Ishikawa (cell line): ENCODE measurements at regions not wholly inside any gene's neighbourhood (a gene's known extent, or its start where the extent isn't known, plus 50 kb on each side); places are given as distances from the start of the nearest gene placed in this dataset.

Source experiments
- CEBPB ChIP-seq: IDR thresholded peaks from 2 replicates; pipeline ENCODE4 v1.6.1; 2012
- CREB1 ChIP-seq: IDR thresholded peaks from 2 replicates; pipeline ENCODE4 v1.6.1; 2012; ENCODE audit warnings: low read depth
- EGR1 ChIP-seq: IDR thresholded peaks from 2 replicates; pipeline ENCODE4 v1.6.1; 2012
- EP300 ChIP-seq: IDR thresholded peaks from 2 replicates; pipeline ENCODE4 v1.6.1; 2012; ENCODE audit warnings: borderline replicate concordance
- FOXM1 ChIP-seq: IDR thresholded peaks from 2 replicates; pipeline ENCODE4 v1.6.1; 2012; ENCODE audit warnings: low read depth, borderline replicate concordance
- NFIC ChIP-seq: IDR thresholded peaks from 2 replicates; pipeline ENCODE4 v1.6.1; 2012
- RAD21 ChIP-seq: IDR thresholded peaks from 2 replicates; pipeline ENCODE4 v1.6.1; 2012; ENCODE audit warnings: low read depth
- TAF1 ChIP-seq: IDR thresholded peaks from 2 replicates; pipeline ENCODE4 v1.6.1; 2012; ENCODE audit warnings: low read depth, mild to moderate bottlenecking
- TCF12 ChIP-seq: IDR thresholded peaks from 2 replicates; pipeline ENCODE4 v1.6.1; 2012; ENCODE audit warnings: low read depth
- TEAD4 ChIP-seq: IDR thresholded peaks from 2 replicates; pipeline ENCODE4 v1.6.1; 2012
- YY1 ChIP-seq: IDR thresholded peaks from 2 replicates; pipeline ENCODE4 v1.6.1; 2012; ENCODE audit warnings: low read depth
- ZBTB7A ChIP-seq: IDR thresholded peaks from 2 replicates; pipeline ENCODE4 v1.6.1; 2012; ENCODE audit warnings: low read depth
- TF ChIP-seq, protein P1 (sequence below): IDR thresholded peaks from 2 replicates; pipeline ENCODE4 v1.6.1; 2012
- TF ChIP-seq, protein P2 (sequence below): IDR thresholded peaks from 2 replicates; pipeline ENCODE4 v1.6.1; 2012; ENCODE audit warnings: low read depth, mild to moderate bottlenecking
- TF ChIP-seq, protein P3 (sequence below): IDR thresholded peaks from 2 replicates; pipeline ENCODE4 v1.6.1; 2012

DNA sequence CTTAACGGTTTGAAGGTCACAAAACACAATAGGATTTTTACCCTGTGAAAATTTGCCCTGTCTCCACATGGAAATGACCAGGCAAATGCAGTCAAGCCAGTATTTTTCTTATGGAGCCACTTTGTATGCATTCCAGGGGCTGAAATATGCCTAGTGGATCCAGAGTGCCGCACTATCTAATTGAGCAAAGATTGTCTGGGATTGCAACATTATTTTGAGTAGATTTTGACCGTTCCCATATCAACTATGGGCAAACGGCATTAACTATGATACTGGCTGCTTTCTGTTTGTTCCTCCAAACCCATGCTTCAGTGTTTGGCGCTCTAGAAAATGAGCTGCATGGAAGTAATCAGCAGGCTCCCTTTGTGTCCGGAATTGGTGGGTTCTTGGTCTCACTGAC, 223.0 kb downstream of the BTG1 start:
- no peak for TF ChIP-seq EP300
- no peak for TF ChIP-seq TCF12
- no peak for TF ChIP-seq YY1
- no peak for TF ChIP-seq EGR1
- no peak for TF ChIP-seq ZBTB7A
- no peak for TF ChIP-seq NFIC
- no peak for TF ChIP-seq CREB1

DNA sequence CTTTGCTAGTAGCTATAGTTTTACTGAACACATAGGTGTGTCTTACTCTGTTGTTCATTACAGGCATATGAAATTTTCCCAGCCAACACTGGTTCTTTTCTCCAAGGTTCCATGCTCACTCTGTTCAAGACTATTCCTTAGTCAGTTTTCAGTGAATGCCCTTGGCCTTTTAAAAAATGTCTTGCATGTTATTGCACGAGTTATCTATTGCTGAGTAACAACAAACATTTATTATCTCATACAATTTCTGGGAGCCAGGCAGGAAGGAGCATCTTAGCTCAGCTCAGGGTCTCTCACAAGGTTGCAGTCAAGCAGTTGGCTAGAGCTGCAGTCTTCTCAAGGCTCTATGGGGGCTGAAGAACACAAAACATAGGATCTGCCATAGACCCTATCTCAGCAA, 223.5 kb downstream of the BTG1 start:
- TF ChIP-seq, protein P1, sequence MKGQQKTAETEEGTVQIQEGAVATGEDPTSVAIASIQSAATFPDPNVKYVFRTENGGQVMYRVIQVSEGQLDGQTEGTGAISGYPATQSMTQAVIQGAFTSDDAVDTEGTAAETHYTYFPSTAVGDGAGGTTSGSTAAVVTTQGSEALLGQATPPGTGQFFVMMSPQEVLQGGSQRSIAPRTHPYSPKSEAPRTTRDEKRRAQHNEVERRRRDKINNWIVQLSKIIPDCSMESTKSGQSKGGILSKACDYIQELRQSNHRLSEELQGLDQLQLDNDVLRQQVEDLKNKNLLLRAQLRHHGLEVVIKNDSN, result no peak
- no peak for TF ChIP-seq YY1

DNA sequence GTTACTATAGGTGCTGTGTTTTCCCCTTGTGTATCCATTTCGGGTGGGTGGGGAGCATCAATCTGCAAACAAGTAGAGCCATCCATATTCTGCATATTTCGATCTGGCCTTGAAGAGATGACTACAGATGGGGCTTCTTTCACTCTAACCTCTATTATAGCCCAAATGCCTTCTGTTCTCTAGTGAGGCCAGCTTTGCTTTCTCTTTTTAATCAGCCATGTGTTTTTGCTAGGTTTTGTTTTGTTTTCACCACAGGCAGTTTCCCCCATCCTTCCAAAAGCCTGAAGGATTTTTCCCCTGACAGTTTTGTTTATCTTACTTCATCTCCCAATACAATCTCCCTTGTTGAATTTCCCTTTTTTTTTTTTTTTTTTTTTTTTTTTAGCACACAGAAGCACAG, 224.1 kb downstream of the BTG1 start:
- no peak for TF ChIP-seq CEBPB
- TF ChIP-seq, protein P2, sequence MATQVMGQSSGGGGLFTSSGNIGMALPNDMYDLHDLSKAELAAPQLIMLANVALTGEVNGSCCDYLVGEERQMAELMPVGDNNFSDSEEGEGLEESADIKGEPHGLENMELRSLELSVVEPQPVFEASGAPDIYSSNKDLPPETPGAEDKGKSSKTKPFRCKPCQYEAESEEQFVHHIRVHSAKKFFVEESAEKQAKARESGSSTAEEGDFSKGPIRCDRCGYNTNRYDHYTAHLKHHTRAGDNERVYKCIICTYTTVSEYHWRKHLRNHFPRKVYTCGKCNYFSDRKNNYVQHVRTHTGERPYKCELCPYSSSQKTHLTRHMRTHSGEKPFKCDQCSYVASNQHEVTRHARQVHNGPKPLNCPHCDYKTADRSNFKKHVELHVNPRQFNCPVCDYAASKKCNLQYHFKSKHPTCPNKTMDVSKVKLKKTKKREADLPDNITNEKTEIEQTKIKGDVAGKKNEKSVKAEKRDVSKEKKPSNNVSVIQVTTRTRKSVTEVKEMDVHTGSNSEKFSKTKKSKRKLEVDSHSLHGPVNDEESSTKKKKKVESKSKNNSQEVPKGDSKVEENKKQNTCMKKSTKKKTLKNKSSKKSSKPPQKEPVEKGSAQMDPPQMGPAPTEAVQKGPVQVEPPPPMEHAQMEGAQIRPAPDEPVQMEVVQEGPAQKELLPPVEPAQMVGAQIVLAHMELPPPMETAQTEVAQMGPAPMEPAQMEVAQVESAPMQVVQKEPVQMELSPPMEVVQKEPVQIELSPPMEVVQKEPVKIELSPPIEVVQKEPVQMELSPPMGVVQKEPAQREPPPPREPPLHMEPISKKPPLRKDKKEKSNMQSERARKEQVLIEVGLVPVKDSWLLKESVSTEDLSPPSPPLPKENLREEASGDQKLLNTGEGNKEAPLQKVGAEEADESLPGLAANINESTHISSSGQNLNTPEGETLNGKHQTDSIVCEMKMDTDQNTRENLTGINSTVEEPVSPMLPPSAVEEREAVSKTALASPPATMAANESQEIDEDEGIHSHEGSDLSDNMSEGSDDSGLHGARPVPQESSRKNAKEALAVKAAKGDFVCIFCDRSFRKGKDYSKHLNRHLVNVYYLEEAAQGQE, result no peak
- TF ChIP-seq TEAD4, result no peak
- TF ChIP-seq YY1, result no peak
- TF ChIP-seq EGR1, result no peak
- TF ChIP-seq, protein P3, sequence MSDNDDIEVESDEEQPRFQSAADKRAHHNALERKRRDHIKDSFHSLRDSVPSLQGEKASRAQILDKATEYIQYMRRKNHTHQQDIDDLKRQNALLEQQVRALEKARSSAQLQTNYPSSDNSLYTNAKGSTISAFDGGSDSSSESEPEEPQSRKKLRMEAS, result no peak
- no peak for TF ChIP-seq TCF12
- no peak for TF ChIP-seq CREB1
- TF ChIP-seq RAD21, result no peak
- TF ChIP-seq, protein P1, result no peak
- no peak for TF ChIP-seq EP300
- no peak for TF ChIP-seq ZBTB7A
- no peak for TF ChIP-seq FOXM1
- TF ChIP-seq NFIC, result no peak
- no peak for TF ChIP-seq TAF1

DNA sequence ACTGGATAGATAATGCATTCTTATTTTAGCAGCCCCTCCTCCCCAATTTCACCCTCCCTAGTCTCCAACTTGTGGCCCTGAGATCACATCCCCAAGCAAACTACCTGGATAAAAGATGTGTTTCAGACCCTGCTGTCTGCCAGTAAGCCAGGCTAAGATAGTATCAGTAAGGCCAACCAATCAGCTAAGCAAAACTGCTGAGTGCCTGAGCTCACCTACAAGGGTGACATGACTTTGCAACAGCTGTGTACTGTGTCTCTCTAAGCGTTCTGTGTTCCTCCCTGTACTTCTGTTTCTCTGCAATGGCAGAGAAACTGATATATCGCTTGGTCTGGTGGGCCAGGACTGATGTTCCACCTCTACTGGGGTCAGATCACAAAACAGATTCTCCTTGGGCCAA, 224.9 kb downstream of the BTG1 start:
- TF ChIP-seq ZBTB7A, result no peak
- TF ChIP-seq, protein P2, result no peak
- TF ChIP-seq TEAD4, result no peak
- TF ChIP-seq YY1, result no peak
- no peak for TF ChIP-seq CEBPB

DNA sequence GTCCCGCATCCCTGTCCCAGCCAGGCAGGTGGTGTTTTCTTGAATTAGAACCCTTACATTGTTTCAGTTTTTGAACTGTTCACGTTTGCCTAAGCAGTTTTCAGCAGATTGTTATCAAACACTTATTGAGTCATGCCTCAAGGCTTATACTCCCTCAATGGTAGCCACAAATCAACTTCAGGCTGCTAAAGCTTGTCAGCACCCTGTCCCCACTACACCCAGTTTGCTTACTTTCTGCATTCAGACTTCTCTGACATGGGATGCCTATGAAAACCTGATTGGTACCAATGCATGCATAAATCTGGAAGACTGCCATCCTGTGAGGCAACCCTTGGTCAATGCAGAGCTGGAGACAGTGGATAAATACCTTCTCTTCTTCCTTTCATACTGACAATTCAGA, 225.4 kb downstream of the BTG1 start:
- no peak for TF ChIP-seq RAD21
- TF ChIP-seq, protein P1, result no peak

DNA sequence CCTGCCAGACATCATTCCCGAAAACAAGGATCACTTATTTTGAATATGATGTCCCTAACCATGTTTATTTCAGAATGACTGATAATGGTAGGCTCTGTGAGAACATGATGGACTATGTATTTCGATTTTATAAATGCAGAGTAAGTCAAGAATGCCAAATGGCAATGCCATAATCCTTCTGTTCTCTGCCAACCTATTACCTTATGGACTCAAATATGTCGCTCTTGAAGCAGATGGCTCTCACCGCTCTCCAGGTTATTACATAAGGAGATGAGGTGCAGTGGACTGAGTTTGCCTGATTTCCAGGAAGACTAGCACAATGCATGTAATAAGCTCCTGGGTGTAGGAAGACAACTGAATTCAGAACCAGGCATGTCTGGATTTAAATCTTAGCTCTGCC, 227.2 kb downstream of the BTG1 start:
- TF ChIP-seq CEBPB (no peak), RAD21 (no peak), EGR1 (no peak), CREB1 (no peak), YY1 (no peak), EP300 (no peak), FOXM1 (no peak), TAF1 (no peak), TCF12 (no peak), NFIC (no peak), TEAD4 (no peak), ZBTB7A (no peak)
- TF ChIP-seq, protein P1, result no peak
- TF ChIP-seq, protein P3, result no peak
- TF ChIP-seq, protein P2, result no peak
